GM18505 (cell line): ENCODE measurements at regions not wholly inside any gene's neighbourhood (a gene's known extent, or its start where the extent isn't known, plus 50 kb on each side); places are given as distances from the start of the nearest gene placed in this dataset.
"Not testable (repeated sequence)": the region's sequence is repeated elsewhere in the genome, so short reads cannot be mapped to it uniquely, and the experiment has no call there.

Experiments used
- ATAC-seq: cut with Tn5 transposase; IDR thresholded peaks from one replicate; pipeline ENCODE4 v1.9.1; 2021; ENCODE audit not compliant: unreplicated experiment
- POLR2A ChIP-seq: IDR thresholded peaks from 4 replicates; pipeline ENCODE4 v1.6.1; 2011; ENCODE audit warnings: borderline replicate concordance; ENCODE audit not compliant: insufficient read depth, insufficient read length; ENCODE audit errors: extremely low read depth

DNA sequence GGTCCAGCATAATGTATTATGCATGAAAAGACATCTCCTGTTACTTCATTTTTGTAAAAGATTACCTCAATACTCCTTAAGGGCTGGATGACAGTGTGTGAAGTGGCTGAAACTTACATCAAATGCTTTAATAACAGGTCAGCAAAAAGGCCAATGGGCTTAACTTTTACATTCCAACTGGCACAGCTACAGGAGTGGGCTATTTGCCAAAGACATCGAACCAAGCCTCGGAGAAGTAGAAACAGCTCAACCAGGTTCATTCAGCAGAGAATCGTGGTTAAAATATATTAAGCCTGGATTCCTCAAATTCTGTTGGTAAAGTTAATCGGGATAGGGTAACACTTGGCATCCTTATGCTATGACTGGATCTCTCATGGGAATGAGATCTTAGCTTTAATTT, 639.7 kb downstream of the TRIML1 start:
- no peak for TF ChIP-seq POLR2A
- no peak for ATAC-seq

GRCh38 chr4:188779581-188779980, 640.3 kb downstream of the TRIML1 start:
- no peak for ATAC-seq
- TF ChIP-seq POLR2A: no peak

- ATAC-seq: no peak
- TF ChIP-seq POLR2A: no peak
Observed at GRCh38 chr4:188780028-188780427, 640.8 kb downstream of the TRIML1 start.

- no peak for TF ChIP-seq POLR2A
- ATAC-seq: no peak
Observed at GRCh38 chr4:188780686-188781085, 641.4 kb downstream of the TRIML1 start.

DNA sequence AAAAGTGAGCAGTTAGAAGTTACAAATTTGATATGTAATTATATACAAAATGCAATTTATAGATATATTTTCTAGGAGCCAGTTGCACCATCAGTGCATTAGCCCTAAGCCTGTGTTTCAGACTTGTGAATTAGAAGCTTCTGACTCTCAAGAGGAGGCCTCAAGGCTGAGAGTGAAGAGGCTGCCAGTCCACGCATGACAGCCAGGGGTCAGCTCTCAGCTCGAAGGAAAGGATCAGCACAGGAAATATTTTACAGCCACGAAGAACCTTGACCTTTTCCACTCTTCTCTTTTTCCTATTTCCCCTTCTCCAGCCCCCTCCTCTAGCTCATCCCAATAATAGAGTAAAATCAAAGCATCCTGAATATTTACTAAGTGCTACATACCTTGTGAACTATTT, 642.4 kb downstream of the TRIML1 start:
- no peak for TF ChIP-seq POLR2A
- ATAC-seq: no peak

DNA sequence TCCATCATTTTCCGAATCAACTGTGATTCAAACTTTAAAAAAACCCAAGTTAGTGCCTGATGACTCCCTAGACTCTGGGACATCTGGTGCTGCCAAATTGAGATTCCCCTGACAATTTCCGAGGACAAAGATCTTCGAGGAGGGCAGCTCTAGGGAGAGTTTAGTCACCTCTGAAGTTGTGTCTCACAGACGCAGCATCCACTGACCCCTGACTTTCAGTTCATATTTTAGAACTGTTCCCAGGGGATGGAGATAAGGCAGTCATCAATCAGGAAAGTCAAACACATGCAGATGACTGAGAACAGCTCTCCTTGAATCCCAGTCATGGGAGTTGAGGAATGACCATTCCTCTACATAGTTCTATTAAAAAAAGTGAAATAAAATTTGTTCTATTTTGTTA, 643.9 kb downstream of the TRIML1 start:
- ATAC-seq: no peak
- TF ChIP-seq POLR2A: no peak

DNA sequence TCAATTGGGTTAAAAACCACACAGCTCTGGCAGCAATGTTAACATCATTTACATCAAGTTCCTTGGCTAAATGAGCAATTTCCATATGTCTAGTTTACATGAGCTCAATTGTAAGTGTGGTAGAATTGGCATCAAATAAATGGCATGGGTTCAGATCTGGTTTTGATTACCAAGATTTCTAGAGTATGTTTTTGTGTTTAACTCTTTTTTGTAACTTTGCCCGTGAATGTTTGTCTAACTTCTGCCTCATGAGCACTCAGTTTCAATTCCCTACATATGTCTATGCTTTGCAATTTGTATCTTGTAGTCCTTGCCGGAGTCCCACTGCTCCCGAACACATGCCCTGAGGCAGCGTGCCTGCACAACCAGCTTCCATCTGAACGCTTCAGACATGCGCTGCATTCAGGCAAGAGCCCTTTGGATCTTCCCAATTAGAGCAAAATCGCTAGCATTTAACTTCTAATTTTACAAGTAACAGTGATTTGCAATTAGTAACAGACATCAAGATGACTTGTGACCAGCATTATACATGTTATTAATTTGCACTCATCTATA, 644.4 kb downstream of the TRIML1 start:
- no peak for TF ChIP-seq POLR2A
- no peak for ATAC-seq

DNA sequence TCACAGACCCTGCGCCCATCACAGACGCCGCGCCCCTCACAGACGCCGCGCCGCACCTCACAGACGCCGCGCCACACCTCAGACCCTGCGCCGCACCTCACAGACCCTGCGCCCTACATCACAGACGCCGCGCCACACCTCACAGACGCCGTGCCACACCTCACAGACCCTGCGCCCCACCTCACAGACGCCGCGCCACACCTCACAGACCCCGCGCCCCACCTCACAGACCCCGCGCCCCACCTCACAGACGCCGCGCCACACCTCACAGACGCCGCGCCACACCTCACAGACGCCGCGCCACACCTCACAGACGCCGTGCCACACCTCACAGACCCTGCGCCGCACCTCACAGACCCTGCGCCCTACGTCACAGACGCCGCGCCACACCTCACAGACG, 657.4 kb downstream of the TRIML1 start:
- ATAC-seq: not testable (repeated sequence)

- ATAC-seq: not testable (repeated sequence)
Observed at GRCh38 chr4:188797011-188797410, 657.8 kb downstream of the TRIML1 start.

- TF ChIP-seq POLR2A: no peak
- no peak for ATAC-seq
Observed at GRCh38 chr4:188804861-188805260, 665.6 kb downstream of the TRIML1 start.

- no peak for ATAC-seq
- no peak for TF ChIP-seq POLR2A
Observed at GRCh38 chr4:188811121-188811520, 671.9 kb downstream of the TRIML1 start.

DNA sequence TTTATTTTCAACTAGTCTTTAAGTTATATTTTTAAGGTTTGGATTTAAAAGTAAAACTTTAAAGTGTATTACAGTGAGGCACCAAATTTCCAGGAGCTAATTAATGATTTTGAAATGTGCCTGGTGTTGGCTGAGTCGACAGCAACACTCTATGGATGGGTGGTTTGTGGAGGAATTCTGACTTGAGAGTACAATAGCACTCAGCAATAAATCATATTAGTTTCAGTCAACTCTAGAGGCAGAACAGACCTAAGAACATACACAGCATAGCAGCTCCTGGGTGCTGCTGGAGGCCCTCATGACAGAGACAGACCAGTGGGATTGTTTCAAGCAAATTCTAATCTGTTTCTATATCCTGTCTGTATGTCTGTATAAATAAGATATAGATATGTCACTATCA, 673.4 kb downstream of the TRIML1 start:
- TF ChIP-seq POLR2A: no peak
- no peak for ATAC-seq

DNA sequence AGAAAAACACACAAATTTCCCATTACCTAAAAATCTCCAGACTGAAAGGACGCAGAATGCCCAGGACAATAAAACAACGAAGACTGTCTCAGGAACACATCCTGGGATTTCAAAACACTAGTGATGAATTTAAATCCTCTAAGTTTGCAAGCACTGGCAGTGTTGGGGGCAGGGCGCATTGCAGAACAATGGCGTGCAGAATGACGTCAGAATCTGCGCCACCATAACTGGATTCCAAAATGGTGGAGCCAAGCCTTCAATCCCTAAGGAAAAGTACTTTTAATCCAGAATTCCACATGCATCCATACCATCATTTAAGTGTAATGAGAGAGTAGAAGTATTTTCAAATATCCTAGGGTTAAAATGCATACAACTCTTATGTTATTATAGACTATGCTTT, 679.1 kb downstream of the TRIML1 start:
- TF ChIP-seq POLR2A: no peak
- ATAC-seq: no peak

GRCh38 chr4:188819233-188819632, 680.0 kb downstream of the TRIML1 start:
- ATAC-seq: no peak
- TF ChIP-seq POLR2A: no peak

- TF ChIP-seq POLR2A: no peak
- ATAC-seq: no peak
Observed at GRCh38 chr4:188821500-188821899, 682.3 kb downstream of the TRIML1 start.
